Body of pancreas (tissue), 4 donors: ENCODE measurements at regions not wholly inside any gene's neighbourhood (a gene's known extent, or its start where the extent isn't known, plus 50 kb on each side); places are given as distances from the start of the nearest gene placed in this dataset.

Experiments
- POLR2A ChIP-seq, 3 donors: fragments of 450-650 bp; IDR thresholded peaks; one replicate each; pipeline ENCODE4 v1.6.1; 2016; ENCODE audit warnings: antibody characterized with exemption in 3 of 3, mild to moderate bottlenecking in 2 of 3
- TF ChIP-seq, protein P1 (sequence below), 7 experiments: fragments of 450-650 bp in 4 of 7; fragments of 200-600 bp in 3 of 7; sonication (generic) in 3 of 7; IDR thresholded peaks; one replicate each; pipeline ENCODE4 v1.5.1; 2016 to 2019; ENCODE audit warnings: antibody characterized with exemption in 7 of 7

DNA sequence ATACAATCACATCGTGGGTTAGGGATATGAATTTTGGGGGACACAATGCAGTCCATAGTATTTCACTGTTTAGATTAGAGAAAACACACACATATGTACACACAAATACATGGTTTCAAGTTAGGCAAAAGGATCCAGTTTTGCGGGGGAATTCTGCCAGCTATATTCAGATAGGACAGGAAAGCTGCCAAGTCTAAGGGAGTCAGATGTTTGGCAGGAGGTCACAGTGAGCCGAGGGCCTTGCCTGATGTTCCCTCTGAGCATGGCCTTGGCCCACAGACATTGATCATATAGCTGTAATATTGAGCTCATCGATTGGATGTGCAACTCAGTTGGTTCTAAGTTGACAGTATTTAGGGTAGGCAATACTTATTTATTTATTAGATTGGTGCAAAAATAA lies 122.8 kb downstream of the ADRA2A start:
- TF ChIP-seq, protein P1, sequence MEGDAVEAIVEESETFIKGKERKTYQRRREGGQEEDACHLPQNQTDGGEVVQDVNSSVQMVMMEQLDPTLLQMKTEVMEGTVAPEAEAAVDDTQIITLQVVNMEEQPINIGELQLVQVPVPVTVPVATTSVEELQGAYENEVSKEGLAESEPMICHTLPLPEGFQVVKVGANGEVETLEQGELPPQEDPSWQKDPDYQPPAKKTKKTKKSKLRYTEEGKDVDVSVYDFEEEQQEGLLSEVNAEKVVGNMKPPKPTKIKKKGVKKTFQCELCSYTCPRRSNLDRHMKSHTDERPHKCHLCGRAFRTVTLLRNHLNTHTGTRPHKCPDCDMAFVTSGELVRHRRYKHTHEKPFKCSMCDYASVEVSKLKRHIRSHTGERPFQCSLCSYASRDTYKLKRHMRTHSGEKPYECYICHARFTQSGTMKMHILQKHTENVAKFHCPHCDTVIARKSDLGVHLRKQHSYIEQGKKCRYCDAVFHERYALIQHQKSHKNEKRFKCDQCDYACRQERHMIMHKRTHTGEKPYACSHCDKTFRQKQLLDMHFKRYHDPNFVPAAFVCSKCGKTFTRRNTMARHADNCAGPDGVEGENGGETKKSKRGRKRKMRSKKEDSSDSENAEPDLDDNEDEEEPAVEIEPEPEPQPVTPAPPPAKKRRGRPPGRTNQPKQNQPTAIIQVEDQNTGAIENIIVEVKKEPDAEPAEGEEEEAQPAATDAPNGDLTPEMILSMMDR (IDR thresholded peaks at IDR 0.05), result no peak
- TF ChIP-seq POLR2A (IDR thresholded peaks at IDR 0.05), result no peak
